ENCODE measurements at regions not wholly inside any gene's neighbourhood (a gene's known extent, or its start where the extent isn't known, plus 50 kb on each side); places are given as distances from the start of the nearest gene placed in this dataset.
"Not testable (repeated sequence)": the region's sequence is repeated elsewhere in the genome, so short reads cannot be mapped to it uniquely, and the experiment has no call there.

- DNase-seq = no peak
Observed at GRCh38 chr18:60895181-60895580, 438.0 kb upstream of the CDH20 start.

GRCh38 chr18:60898111-60898510 lies 435.1 kb upstream of the CDH20 start:
- no peak for DNase-seq

GRCh38 chr18:60905699-60906098 lies 427.5 kb upstream of the CDH20 start:
- DNase-seq = no peak

- no peak for DNase-seq
Observed at GRCh38 chr18:60910534-60910933, 422.7 kb upstream of the CDH20 start.

- no peak for DNase-seq
Observed at GRCh38 chr18:60911504-60911903, 421.7 kb upstream of the CDH20 start.

GRCh38 chr18:60915160-60915559 lies 418.1 kb upstream of the CDH20 start:
- DNase-seq = no peak

- not testable (repeated sequence) for DNase-seq
Observed at GRCh38 chr18:60918862-60919261, 414.4 kb upstream of the CDH20 start.

- no peak for DNase-seq
Observed at GRCh38 chr18:60925892-60926291, 407.3 kb upstream of the CDH20 start.

- no peak for DNase-seq
Observed at GRCh38 chr18:60929966-60930365, 403.3 kb upstream of the CDH20 start.

GRCh38 chr18:60935041-60935910 lies 398.0 kb upstream of the CDH20 start:
- DNase-seq = no peak

GRCh38 chr18:60936101-60936500 lies 397.1 kb upstream of the CDH20 start:
- no peak for DNase-seq

- no peak for DNase-seq
Observed at GRCh38 chr18:60943297-60943696, 389.9 kb upstream of the CDH20 start.

GRCh38 chr18:60950634-60951033 lies 382.6 kb upstream of the CDH20 start:
- DNase-seq = no peak

- no peak for DNase-seq
Observed at GRCh38 chr18:60951091-60951490, 382.1 kb upstream of the CDH20 start.

- DNase-seq = no peak
Observed at GRCh38 chr18:60962625-60963024, 370.6 kb upstream of the CDH20 start.

GRCh38 chr18:60965856-60966255 lies 367.4 kb upstream of the CDH20 start:
- no peak for DNase-seq

- DNase-seq = no peak
Observed at GRCh38 chr18:60966876-60967275, 366.4 kb upstream of the CDH20 start.

- DNase-seq = no peak
Observed at GRCh38 chr18:60975420-60975819, 357.8 kb upstream of the CDH20 start.

GRCh38 chr18:60976976-60977375 lies 356.3 kb upstream of the CDH20 start:
- DNase-seq = no peak

GRCh38 chr18:60978338-60978737 lies 354.9 kb upstream of the CDH20 start:
- no peak for DNase-seq

- no peak for DNase-seq
Observed at GRCh38 chr18:60980422-60981005, 352.7 kb upstream of the CDH20 start.

- no peak for DNase-seq
Observed at GRCh38 chr18:60981682-60982328, 351.4 kb upstream of the CDH20 start.

- no peak for DNase-seq
Observed at GRCh38 chr18:60982329-60982695, 350.9 kb upstream of the CDH20 start.

- DNase-seq = no peak
Observed at GRCh38 chr18:60982928-60983327, 350.3 kb upstream of the CDH20 start.
